ENCODE measurements at regions not wholly inside any gene's neighbourhood (a gene's known extent, or its start where the extent isn't known, plus 50 kb on each side); places are given as distances from the start of the nearest gene placed in this dataset.

- TF ChIP-seq CTCF (IDR thresholded peaks at IDR 0.05): no peak
- no peak for TF ChIP-seq POLR2AphosphoS5 (IDR thresholded peaks at IDR 0.05)
Observed at GRCh38 chrX:113558576-113558975, 717.9 kb upstream of the AMOT start.

Measured in prostate gland (tissue), 2 donors.